HEK293 (cell line): ENCODE measurements at regions not wholly inside any gene's neighbourhood (a gene's known extent, or its start where the extent isn't known, plus 50 kb on each side); places are given as distances from the start of the nearest gene placed in this dataset.

Source experiments
- CTCF ChIA-PET: fragments of 350-600 bp; formaldehyde crosslinking; extraction: SDS; loops from one replicate; lab custom pipeline; 2021; ENCODE audit warnings: antibody characterized with exemption; lab: Yijun Ruan, JAX
- POLR2A ChIA-PET: fragments of 300-600 bp; formaldehyde crosslinking; extraction: SDS; loops from one replicate; lab custom pipeline; 2020; ENCODE audit warnings: antibody characterized with exemption, inconsistent platforms; lab: Yijun Ruan, JAX
- H3K27ac ChIP-seq: fragments of 200-500 bp; sonication (Bioruptor generic); 2 replicates; pipeline ENCODE4 v1.5.1; 2014; ENCODE audit warnings: low read depth, low read length, control low read depth, inconsistent platforms; ENCODE audit errors: extremely low read depth
- H3K36me3 ChIP-seq, 2 experiments: fragments of 200-500 bp in 1 of 2; sonication (Bioruptor generic) in 1 of 2; 1 replicate in 1 of 2; 2 replicates in 1 of 2; pipeline ENCODE4 v1.5.1; 2014 to 2017; ENCODE audit warnings: inconsistent platforms in 2 of 2, low read length in 2 of 2; ENCODE audit not compliant: control insufficient read depth in 2 of 2, insufficient read depth in 1 of 2
- H3K4me1 ChIP-seq: fragments of 200-500 bp; sonication (Bioruptor generic); 2 replicates; pipeline ENCODE4 v1.5.1; 2014; ENCODE audit warnings: mild to moderate bottlenecking, low read length, inconsistent platforms; ENCODE audit not compliant: control insufficient read depth, insufficient read depth
- H3K4me3 ChIP-seq: 2 replicates; pipeline ENCODE4 v1.5.1; 2011; ENCODE audit warnings: low read depth, mild to moderate bottlenecking, control low read depth, low read length, moderate library complexity
- H3K9me3 ChIP-seq: fragments of 200-500 bp; sonication (Bioruptor generic); 2 replicates; pipeline ENCODE4 v1.5.1; 2014; ENCODE audit warnings: low read depth, low read length, inconsistent platforms; ENCODE audit not compliant: control insufficient read depth, insufficient read depth
- EGR2 ChIP-seq: fragments of 450-650 bp; formaldehyde crosslinking; IDR thresholded peaks from 2 replicates; pipeline ENCODE4 v1.5.1; 2016; ENCODE audit warnings: low read depth, missing biosample characterization, missing genetic modification characterization
- TCF7L2 ChIP-seq: IDR thresholded peaks from 2 replicates; pipeline ENCODE4 v1.6.1; 2011; ENCODE audit warnings: low read depth, mild to moderate bottlenecking, inconsistent platforms, low read length, moderate library complexity, borderline replicate concordance
- ZBTB26 ChIP-seq: fragments of 450-650 bp; formaldehyde crosslinking; optimal IDR thresholded peaks from 2 replicates; pipeline ENCODE3; 2016; ENCODE audit warnings: missing biosample characterization, mild to moderate bottlenecking, missing genetic modification characterization
- ZFHX2 ChIP-seq: fragments of 450-650 bp; formaldehyde crosslinking; conservative IDR thresholded peaks from 2 replicates; pipeline ENCODE4 v1.5.1; 2016; ENCODE audit warnings: missing biosample characterization, missing genetic modification characterization
- ZIC2 ChIP-seq: fragments of 450-650 bp; formaldehyde crosslinking; IDR thresholded peaks from 2 replicates; pipeline ENCODE4 v1.5.1; 2016; ENCODE audit warnings: missing biosample characterization, missing genetic modification characterization
- ZNF132 ChIP-seq: fragments of 450-650 bp; formaldehyde crosslinking; IDR thresholded peaks from 2 replicates; pipeline ENCODE4 v1.5.1; 2017; ENCODE audit warnings: missing biosample characterization, missing genetic modification characterization, borderline replicate concordance
- ZNF133 ChIP-seq: fragments of 450-650 bp; formaldehyde crosslinking; IDR thresholded peaks from 2 replicates; pipeline ENCODE4 v1.5.1; 2016; ENCODE audit warnings: missing biosample characterization, missing genetic modification characterization
- ZNF169 ChIP-seq: fragments of 450-650 bp; formaldehyde crosslinking; IDR thresholded peaks from 2 replicates; pipeline ENCODE4 v1.5.1; 2016; ENCODE audit warnings: missing biosample characterization, missing genetic modification characterization
- ZNF2 ChIP-seq: fragments of 450-650 bp; formaldehyde crosslinking; IDR thresholded peaks from 2 replicates; pipeline ENCODE4 v1.5.1; 2016; ENCODE audit warnings: missing biosample characterization, missing genetic modification characterization
- ZNF221 ChIP-seq: fragments of 450-650 bp; formaldehyde crosslinking; IDR thresholded peaks from 2 replicates; pipeline ENCODE4 v1.5.1; 2017; ENCODE audit warnings: missing biosample characterization, missing genetic modification characterization, borderline replicate concordance
- ZNF274 ChIP-seq, 2 experiments: fragments of 200-500 bp in 1 of 2; fragments of 450-650 bp in 1 of 2; sonication (Bioruptor generic) in 1 of 2; formaldehyde crosslinking in 1 of 2; IDR thresholded peaks; 2 replicates each; pipeline versions ENCODE4 v1.5.1 to v1.6.1; 2014 to 2016; ENCODE audit warnings: borderline replicate concordance in 1 of 2, inconsistent platforms in 1 of 2, low read length in 1 of 2, missing biosample characterization in 1 of 2, missing genetic modification characterization in 1 of 2
- ZNF280C ChIP-seq: fragments of 450-650 bp; formaldehyde crosslinking; IDR thresholded peaks from 2 replicates; pipeline ENCODE4 v1.5.1; 2016; ENCODE audit warnings: missing biosample characterization, missing genetic modification characterization
- ZNF302 ChIP-seq: fragments of 450-650 bp; formaldehyde crosslinking; IDR thresholded peaks from 2 replicates; pipeline ENCODE4 v1.5.1; 2016; ENCODE audit warnings: missing biosample characterization, missing genetic modification characterization, low read depth
- ZNF324 ChIP-seq: fragments of 450-650 bp; formaldehyde crosslinking; IDR thresholded peaks from 2 replicates; pipeline ENCODE4 v1.5.1; 2016; ENCODE audit warnings: missing biosample characterization, missing genetic modification characterization
- ZNF335 ChIP-seq: fragments of 450-650 bp; formaldehyde crosslinking; conservative IDR thresholded peaks from 2 replicates; pipeline ENCODE4 v1.5.1; 2016; ENCODE audit warnings: missing biosample characterization, missing genetic modification characterization
- ZNF404 ChIP-seq: fragments of 450-650 bp; formaldehyde crosslinking; IDR thresholded peaks from 2 replicates; pipeline ENCODE4 v1.5.1; 2017; ENCODE audit warnings: missing biosample characterization, missing genetic modification characterization
- ZNF433 ChIP-seq: fragments of 450-650 bp; formaldehyde crosslinking; IDR thresholded peaks from 2 replicates; pipeline ENCODE4 v1.5.1; 2016; ENCODE audit warnings: missing biosample characterization, missing genetic modification characterization, low read depth
- ZNF513 ChIP-seq: fragments of 450-650 bp; IDR thresholded peaks from 2 replicates; pipeline ENCODE4 v1.5.1; 2018; ENCODE audit warnings: missing biosample characterization, missing genetic modification characterization
- ZNF518A ChIP-seq: fragments of 450-650 bp; formaldehyde crosslinking; conservative IDR thresholded peaks from 2 replicates; pipeline ENCODE4 v1.5.1; 2016; ENCODE audit warnings: low read depth, missing biosample characterization, missing genetic modification characterization
- ZNF549 ChIP-seq: fragments of 450-650 bp; IDR thresholded peaks from 2 replicates; pipeline ENCODE4 v1.5.1; 2018; ENCODE audit warnings: missing biosample characterization, missing genetic modification characterization, mild to moderate bottlenecking, inconsistent platforms, moderate library complexity
- ZNF560 ChIP-seq: fragments of 450-650 bp; formaldehyde crosslinking; IDR thresholded peaks from 2 replicates; pipeline ENCODE4 v1.5.1; 2017; ENCODE audit warnings: missing biosample characterization, missing genetic modification characterization, borderline replicate concordance
- ZNF664 ChIP-seq: fragments of 450-650 bp; formaldehyde crosslinking; IDR thresholded peaks from 2 replicates; pipeline ENCODE4 v1.5.1; 2016; ENCODE audit warnings: missing biosample characterization, missing genetic modification characterization
- ZNF843 ChIP-seq: fragments of 450-650 bp; formaldehyde crosslinking; IDR thresholded peaks from 2 replicates; pipeline ENCODE4 v1.5.1; 2016; ENCODE audit warnings: missing biosample characterization, missing genetic modification characterization
- ZSCAN23 ChIP-seq: fragments of 450-650 bp; formaldehyde crosslinking; IDR thresholded peaks from 2 replicates; pipeline ENCODE4 v1.5.1; 2016; ENCODE audit warnings: missing biosample characterization, missing genetic modification characterization

GRCh38 chr12:118537481-118537917 lies 161.1 kb downstream of the SUDS3 start (continued):
- TF ChIP-seq ZNF274 (IDR thresholded peaks at IDR 0.05; ENCODE audit: low read length) (no peak), ZNF274 (tag by site-specific recombination; IDR thresholded peaks at IDR 0.05; ENCODE audit: borderline replicate concordance) (no peak), ZNF404 (tag by site-specific recombination) (no peak), ZNF518A (tag by site-specific recombination) (no peak)
- TF ChIP-seq, all 188 proteins: peak for 0

GRCh38 chr12:118541071-118541470 lies 164.7 kb downstream of the SUDS3 start:
- TF ChIP-seq ZNF324 (tag by site-specific recombination) (no peak), EGR2 (tag by site-specific recombination) (no peak), ZSCAN23 (no peak), ZNF664 (tag by site-specific recombination) (no peak), ZNF549 (tag by site-specific recombination) (no peak), ZNF280C (tag by site-specific recombination) (no peak), ZNF133 (tag by site-specific recombination) (no peak), ZNF2 (tag by site-specific recombination) (no peak)
- no peaks in the 10 kb centered on the region for H3K36me3 ChIP-seq
- no peaks in the 10 kb centered on the region for H3K9me3 ChIP-seq
- POLR2A ChIA-PET, result no interaction called here
- no peak overlapping the region for H3K27ac ChIP-seq
- no peak overlapping the region for H3K4me3 ChIP-seq
- no peaks in the 10 kb centered on the region for H3K4me1 ChIP-seq
- CTCF ChIA-PET, result no interaction called here

- H3K4me1 ChIP-seq, result no peaks in the 10 kb centered on the region
- POLR2A ChIA-PET, result no interaction called here
- no peaks in the 10 kb centered on the region for H3K36me3 ChIP-seq
- no peak overlapping the region for H3K4me3 ChIP-seq
- H3K9me3 ChIP-seq, result no peaks in the 10 kb centered on the region
- CTCF ChIA-PET, result no interaction called here
- no peak overlapping the region for H3K27ac ChIP-seq
- TF ChIP-seq ZNF302 (tag by site-specific recombination), result no peak
- no peak for TF ChIP-seq ZNF132 (tag by site-specific recombination)
- no peak for TF ChIP-seq ZNF513 (tag by site-specific recombination)
- TF ChIP-seq TCF7L2, result no peak
- no peak for TF ChIP-seq ZIC2 (tag by site-specific recombination)
- no peak for TF ChIP-seq ZNF221 (tag by site-specific recombination)
- no peak for TF ChIP-seq ZNF335 (tag by site-specific recombination)
- no peak for TF ChIP-seq ZNF843 (tag by site-specific recombination)
- TF ChIP-seq ZFHX2 (tag by site-specific recombination), result no peak
- TF ChIP-seq ZNF169 (tag by site-specific recombination), result no peak
- no peak for TF ChIP-seq ZNF433 (tag by site-specific recombination)
- TF ChIP-seq ZNF560 (tag by site-specific recombination), result no peak
- TF ChIP-seq ZBTB26 (tag by site-specific recombination), result no peak
These were observed 165.6 kb downstream of the SUDS3 start for GRCh38 chr12:118541934-118542333.
